ENCODE measurements at regions not wholly inside any gene's neighbourhood (a gene's known extent, or its start where the extent isn't known, plus 50 kb on each side); places are given as distances from the start of the nearest gene placed in this dataset.

- TF ChIP-seq ZFX (IDR thresholded peaks at IDR 0.05) (no peak), CTCF (conservative IDR thresholded peaks at IDR 0.05) (no peak)
Observed at GRCh38 chr7:69358163-69358821, 240.0 kb upstream of the AUTS2 start.

GRCh38 chr7:69359003-69359700 lies 239.1 kb upstream of the AUTS2 start:
- no peak overlapping the region for H3K27ac ChIP-seq
- no peak for TF ChIP-seq ZFX (IDR thresholded peaks at IDR 0.05)
- no peak for TF ChIP-seq CTCF (conservative IDR thresholded peaks at IDR 0.05)

More at GRCh38 chr7:69358163-69358821, 240.0 kb upstream of the AUTS2 start:
- H3K27ac ChIP-seq, result no peak overlapping the region

- no peak for TF ChIP-seq ZFX (IDR thresholded peaks at IDR 0.05)
- no peak for TF ChIP-seq CTCF (conservative IDR thresholded peaks at IDR 0.05)
- H3K27ac ChIP-seq, result no peak overlapping the region
Observed at GRCh38 chr7:69360913-69361312, 237.4 kb upstream of the AUTS2 start.

- no peak for TF ChIP-seq ZFX (IDR thresholded peaks at IDR 0.05)
- no peak for TF ChIP-seq CTCF (conservative IDR thresholded peaks at IDR 0.05)
- H3K27ac ChIP-seq, result no peak overlapping the region
Observed at GRCh38 chr7:69363136-69363535, 235.1 kb upstream of the AUTS2 start.

- H3K27ac ChIP-seq, result no peak overlapping the region
Observed at GRCh38 chr7:69364813-69365643, 233.2 kb upstream of the AUTS2 start.

GRCh38 chr7:69365651-69366192 lies 232.6 kb upstream of the AUTS2 start:
- TF ChIP-seq CTCF (conservative IDR thresholded peaks at IDR 0.05) (no peak), ZFX (IDR thresholded peaks at IDR 0.05) (no peak)
- H3K27ac ChIP-seq, result no peak overlapping the region

More at GRCh38 chr7:69364813-69365643, 233.2 kb upstream of the AUTS2 start:
- TF ChIP-seq CTCF (conservative IDR thresholded peaks at IDR 0.05) (no peak), ZFX (IDR thresholded peaks at IDR 0.05) (no peak)

All from C4-2B (cell line).